Activated B cell treated with CpG ODN at 0.5 μM for 24 hours (primary cell): ENCODE measurements at regions not wholly inside any gene's neighbourhood (a gene's known extent, or its start where the extent isn't known, plus 50 kb on each side); places are given as distances from the start of the nearest gene placed in this dataset.

Source experiments
- ATAC-seq: fragments of 200-7000 bp; cut with Tn5 transposase; one replicate; pipeline ENCODE4 v1.10.0; 2021; ENCODE audit warnings: low read depth, mild to moderate bottlenecking, moderate library complexity
- CTCF ChIA-PET: fragments of 350-600 bp; sonication (Branson Sonifier 250); formaldehyde crosslinking; loops from one replicate; lab custom pipeline; 2021; ENCODE audit warnings: antibody characterized with exemption; lab: Charles Lee
- POLR2A ChIA-PET: fragments of 350-600 bp; sonication (Branson Sonifier 250); formaldehyde crosslinking; loops from one replicate; lab custom pipeline; 2021; ENCODE audit warnings: antibody characterized with exemption; lab: Charles Lee
- DNase-seq: peaks from one replicate; pipeline ENCODE4 v3.0.0; 2022
- H3K27ac Mint-ChIP-seq: one replicate; pipeline ENCODE4 v1.8.0; 2020; ENCODE audit warnings: mixed read lengths
- H3K27me3 Mint-ChIP-seq: one replicate; pipeline ENCODE4 v1.8.0; 2021; ENCODE audit warnings: mixed read lengths
- H3K36me3 Mint-ChIP-seq: one replicate; pipeline ENCODE4 v1.8.0; 2021; ENCODE audit warnings: low read depth, mixed read lengths
- H3K4me1 Mint-ChIP-seq: one replicate; pipeline ENCODE4 v1.8.0; 2021; ENCODE audit warnings: mixed read lengths
- H3K4me3 Mint-ChIP-seq: one replicate; pipeline ENCODE4 v1.8.0; 2020; ENCODE audit warnings: mild to moderate bottlenecking, mixed read lengths
- H3K9me3 Mint-ChIP-seq: one replicate; pipeline ENCODE4 v1.8.0; 2020; ENCODE audit warnings: mixed read lengths
- CTCF ChIP-seq: fragments of 200-600 bp; IDR thresholded peaks from one replicate; pipeline ENCODE4 v1.8.0; 2022; ENCODE audit warnings: antibody characterized with exemption, mild to moderate bottlenecking
- intact Hi-C: fragments of 100-400 bp; cut with micrococcal nuclease; formaldehyde crosslinking; loops from one replicate; pipeline ENCODE4 v1.15.1; 2024

GRCh38 chr4:153922148-153922547, 133.3 kb upstream of the SFRP2 start:
- POLR2A ChIA-PET: no interaction called here
- H3K4me1 Mint-ChIP-seq: no peaks in the 10 kb centered on the region
- intact Hi-C loops: no loop called here
- H3K36me3 Mint-ChIP-seq: no peaks in the 10 kb centered on the region
- H3K27me3 Mint-ChIP-seq: peaks cover 1% of the 10 kb centered on the region
- ATAC-seq (no peak), DNase-seq (no peak)
- H3K4me3 Mint-ChIP-seq: no peak overlapping the region
- CTCF ChIA-PET: no interaction called here
- no peak overlapping the region for H3K27ac Mint-ChIP-seq
- H3K9me3 Mint-ChIP-seq: no peaks in the 10 kb centered on the region
- no peak for TF ChIP-seq CTCF

DNA sequence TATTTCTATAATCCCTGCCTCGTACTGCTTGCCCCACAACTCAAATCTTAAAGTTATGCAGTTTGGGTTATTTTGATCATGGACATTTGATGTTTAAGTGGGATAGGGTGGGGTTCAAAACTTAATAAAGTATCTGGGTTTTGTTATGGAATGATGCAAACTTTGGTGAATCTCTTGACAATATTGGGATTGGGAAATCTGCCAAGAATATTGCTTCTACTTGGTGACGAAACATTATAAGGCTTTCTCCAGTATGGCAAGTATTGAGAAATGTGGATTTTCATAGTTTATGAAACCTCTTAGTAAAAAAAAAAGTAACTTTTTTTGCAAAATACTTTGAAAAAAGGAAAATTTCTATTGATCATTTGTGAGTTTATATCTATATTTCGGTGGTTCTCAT, 130.8 kb upstream of the SFRP2 start:
- ATAC-seq: no peak

DNA sequence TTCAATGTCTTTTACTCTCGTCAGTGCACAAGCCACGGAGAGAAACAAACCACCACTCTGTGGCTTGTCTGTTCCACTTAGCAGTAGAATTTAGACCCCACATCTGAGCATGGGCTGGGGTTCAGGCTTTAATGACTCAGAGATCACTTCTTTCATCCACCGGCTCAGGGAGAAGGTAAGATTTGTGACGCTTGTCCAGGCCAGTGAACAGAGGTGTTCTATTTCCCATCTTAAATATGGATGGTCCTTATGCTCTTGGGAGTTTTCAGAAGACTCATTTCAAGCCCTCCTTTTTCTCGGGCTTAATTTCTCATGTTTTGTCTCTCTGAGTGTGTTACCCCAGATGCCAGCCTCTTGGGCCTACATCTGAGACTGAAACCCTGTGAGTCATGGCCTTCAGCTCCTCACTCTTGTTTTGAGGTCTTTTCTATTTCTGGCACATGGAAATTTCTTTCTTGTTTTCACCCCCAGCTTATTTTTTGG, 127.4 kb upstream of the SFRP2 start:
- intact Hi-C loops: no loop called here
- DNase-seq: no peak

More for the DNA sequence above, 130.8 kb upstream of the SFRP2 start:
- Mint-ChIP-seq H3K4me1 (no peaks in the 10 kb centered on the region), H3K9me3 (no peaks in the 10 kb centered on the region), H3K27me3 (peaks cover 1% of the 10 kb centered on the region), H3K4me3 (no peak overlapping the region), H3K27ac (no peak overlapping the region), H3K36me3 (no peaks in the 10 kb centered on the region)
- ChIA-PET POLR2A (no interaction called here), CTCF (no interaction called here)
- no peak for TF ChIP-seq CTCF
- DNase-seq: no peak
- intact Hi-C loops: no loop called here

GRCh38 chr4:153912301-153912700, 123.4 kb upstream of the SFRP2 start:
- Mint-ChIP-seq H3K27me3 (peaks cover 5% of the 10 kb centered on the region), H3K27ac (no peak overlapping the region), H3K4me3 (no peak overlapping the region), H3K36me3 (no peaks in the 10 kb centered on the region), H3K9me3 (no peaks in the 10 kb centered on the region), H3K4me1 (no peaks in the 10 kb centered on the region)
- DNase-seq: no peak
- ATAC-seq: no peak
- TF ChIP-seq CTCF: no peak
- CTCF ChIA-PET: no interaction called here
- POLR2A ChIA-PET: no interaction called here
- intact Hi-C loops: no loop called here

More for the DNA sequence above, 127.4 kb upstream of the SFRP2 start:
- no peak for TF ChIP-seq CTCF
- Mint-ChIP-seq H3K36me3 (no peaks in the 10 kb centered on the region), H3K27me3 (peaks cover 6% of the 10 kb centered on the region), H3K27ac (no peak overlapping the region), H3K4me3 (no peak overlapping the region), H3K4me1 (no peaks in the 10 kb centered on the region), H3K9me3 (no peaks in the 10 kb centered on the region)
- CTCF ChIA-PET: no interaction called here
- POLR2A ChIA-PET: no interaction called here
- ATAC-seq: no peak

- ChIA-PET CTCF (no interaction called here), POLR2A (no interaction called here)
- DNase-seq (no peak), ATAC-seq (no peak)
- no peak overlapping the region for H3K27ac Mint-ChIP-seq
- no peak for TF ChIP-seq CTCF
- H3K4me1 Mint-ChIP-seq: no peaks in the 10 kb centered on the region
- intact Hi-C loops: no loop called here
- no peak overlapping the region for H3K4me3 Mint-ChIP-seq
- no peaks in the 10 kb centered on the region for H3K9me3 Mint-ChIP-seq
- H3K27me3 Mint-ChIP-seq: peaks cover 5% of the 10 kb centered on the region
- no peaks in the 10 kb centered on the region for H3K36me3 Mint-ChIP-seq
Observed at GRCh38 chr4:153909672-153910071, 120.8 kb upstream of the SFRP2 start.
